Sigmoid colon (tissue), 6 donors: ENCODE measurements at regions not wholly inside any gene's neighbourhood (a gene's known extent, or its start where the extent isn't known, plus 50 kb on each side); places are given as distances from the start of the nearest gene placed in this dataset.

Source experiments
- DNase-seq: peaks from one replicate; pipeline ENCODE4 v3.0.0-alpha.2; 2019
- H3K27ac ChIP-seq, 4 donors: fragments of 200-600 bp; sonication (generic); one replicate each; pipeline ENCODE4 v1.5.1; 2016 to 2019; ENCODE audit warnings: mild to moderate bottlenecking in 1 of 4
- H3K27me3 ChIP-seq, 3 donors: fragments of 200-600 bp; sonication (generic); one replicate each; pipeline ENCODE4 v1.5.1; 2019; ENCODE audit warnings: mild to moderate bottlenecking in 1 of 3
- H3K36me3 ChIP-seq, 4 donors: fragments of 200-600 bp; sonication (generic); one replicate each; pipeline ENCODE4 v1.5.1; 2016 to 2019
- H3K4me1 ChIP-seq, 4 donors: fragments of 200-600 bp; sonication (generic); one replicate each; pipeline ENCODE4 v1.5.1; 2017 to 2019
- H3K4me3 ChIP-seq, 4 donors: fragments of 200-600 bp; sonication (generic); one replicate each; pipeline ENCODE4 v1.5.1; 2017 to 2019; ENCODE audit warnings: mild to moderate bottlenecking in 2 of 4, moderate library complexity in 1 of 4
- H3K9me3 ChIP-seq, 4 donors: fragments of 200-600 bp in 3 of 4; sonication (generic) in 3 of 4; one replicate each; pipeline versions ENCODE4 v1.5.1 to v1.6.1; 2013 to 2019
- EP300 ChIP-seq, 4 donors: sonication (generic); formaldehyde crosslinking; IDR thresholded peaks; one replicate each; pipeline ENCODE4 v1.6.1; 2017; ENCODE audit warnings: antibody characterized with exemption in 4 of 4
- POLR2A ChIP-seq, 2 donors: fragments of 450-650 bp; IDR thresholded peaks; one replicate each; pipeline ENCODE4 v1.6.1; 2016; ENCODE audit warnings: antibody characterized with exemption in 2 of 2, mild to moderate bottlenecking in 2 of 2, moderate library complexity in 2 of 2
- POLR2AphosphoS5 ChIP-seq, 4 donors: sonication (generic); formaldehyde crosslinking; IDR thresholded peaks; one replicate each; pipeline ENCODE4 v1.6.1; 2017; ENCODE audit warnings: antibody characterized with exemption in 4 of 4
- WGBS, 2 donors: extraction: QIAGEN DNeasy Blood & Tissue Kit; methylation state at CpG; one replicate each; pipeline ENCODE4 v1.1.7; 2013; 5-methylcytosine and 5-hydroxymethylcytosine counted together
- intact Hi-C: fragments of 100-400 bp; cut with DNase I; formaldehyde crosslinking; loops from one replicate; pipeline ENCODE4 v1.15.1; 2023
- TF ChIP-seq, protein P1 (sequence below), 4 experiments: fragments of 450-650 bp in 3 of 4; fragments of 200-600 bp in 1 of 4; IDR thresholded peaks; one replicate each; pipeline ENCODE4 v1.5.1; 2016 to 2019; ENCODE audit warnings: antibody characterized with exemption in 4 of 4, mild to moderate bottlenecking in 3 of 4, moderate library complexity in 2 of 4
- donor health status: healthy with polysubstance abuse.
- donor health status: healthy.

DNA sequence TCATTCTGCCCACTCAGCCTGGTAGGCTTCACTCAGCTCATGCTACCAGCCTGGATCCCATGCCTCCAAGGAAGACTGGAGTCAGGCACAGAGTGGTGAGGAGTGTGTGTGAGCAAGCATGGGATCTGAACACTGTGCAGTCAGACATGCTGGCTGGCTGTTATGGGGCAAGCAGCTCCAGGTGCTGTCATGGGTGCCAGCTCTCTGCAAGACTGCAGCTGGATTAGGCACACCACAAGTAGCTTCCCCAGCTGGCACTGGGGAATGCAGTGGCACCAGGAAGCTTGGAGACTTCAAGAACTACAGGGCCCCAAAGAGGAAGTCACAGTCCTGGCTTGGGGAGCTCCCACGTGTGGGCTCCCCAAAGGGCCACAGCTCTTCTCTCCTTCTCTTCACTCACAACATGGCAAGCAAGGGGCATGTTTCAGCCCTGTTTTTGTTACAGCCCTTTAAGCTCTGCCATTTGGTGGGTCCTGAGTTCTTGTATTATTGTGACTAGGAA is 202.5 kb downstream of the VRK1 start:
- intact Hi-C loops, result no loop called here
- Histone ChIP-seq H3K9me3 (no peaks in the 10 kb centered on the region), H3K27ac (no peak overlapping the region), H3K4me3 (no peak overlapping the region), H3K27me3 (no peaks in the 10 kb centered on the region), H3K4me1 (no peaks in the 10 kb centered on the region), H3K36me3 (no peaks in the 10 kb centered on the region)
- no peak for DNase-seq
- WGBS, 2 donors, result 46 to 75% methylated on average over 1 of the region's 1 CpG
- TF ChIP-seq EP300 (IDR thresholded peaks at IDR 0.05) (no peak), POLR2AphosphoS5 (IDR thresholded peaks at IDR 0.05) (no peak), POLR2A (IDR thresholded peaks at IDR 0.05) (no peak)
- TF ChIP-seq, protein P1, sequence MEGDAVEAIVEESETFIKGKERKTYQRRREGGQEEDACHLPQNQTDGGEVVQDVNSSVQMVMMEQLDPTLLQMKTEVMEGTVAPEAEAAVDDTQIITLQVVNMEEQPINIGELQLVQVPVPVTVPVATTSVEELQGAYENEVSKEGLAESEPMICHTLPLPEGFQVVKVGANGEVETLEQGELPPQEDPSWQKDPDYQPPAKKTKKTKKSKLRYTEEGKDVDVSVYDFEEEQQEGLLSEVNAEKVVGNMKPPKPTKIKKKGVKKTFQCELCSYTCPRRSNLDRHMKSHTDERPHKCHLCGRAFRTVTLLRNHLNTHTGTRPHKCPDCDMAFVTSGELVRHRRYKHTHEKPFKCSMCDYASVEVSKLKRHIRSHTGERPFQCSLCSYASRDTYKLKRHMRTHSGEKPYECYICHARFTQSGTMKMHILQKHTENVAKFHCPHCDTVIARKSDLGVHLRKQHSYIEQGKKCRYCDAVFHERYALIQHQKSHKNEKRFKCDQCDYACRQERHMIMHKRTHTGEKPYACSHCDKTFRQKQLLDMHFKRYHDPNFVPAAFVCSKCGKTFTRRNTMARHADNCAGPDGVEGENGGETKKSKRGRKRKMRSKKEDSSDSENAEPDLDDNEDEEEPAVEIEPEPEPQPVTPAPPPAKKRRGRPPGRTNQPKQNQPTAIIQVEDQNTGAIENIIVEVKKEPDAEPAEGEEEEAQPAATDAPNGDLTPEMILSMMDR (IDR thresholded peaks at IDR 0.05), result no peak

DNA sequence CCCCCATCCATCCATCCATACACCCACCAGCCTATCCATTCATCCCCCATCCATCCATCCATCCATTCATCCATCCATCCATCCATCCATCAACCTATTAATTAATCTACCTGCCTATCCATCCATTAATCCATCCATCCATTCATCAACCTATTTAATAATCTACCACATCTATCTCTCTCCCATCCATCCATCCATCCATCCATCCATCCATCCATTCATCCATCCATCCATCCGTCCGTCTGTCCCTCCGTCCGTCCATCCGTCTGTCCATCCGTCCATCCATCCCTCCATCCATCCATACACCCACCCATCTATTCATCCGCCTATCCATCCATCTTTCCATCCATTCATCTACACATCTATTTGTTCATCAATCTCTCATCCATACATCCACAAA is 205.3 kb downstream of the VRK1 start:
- H3K27ac ChIP-seq, result no peak overlapping the region
- intact Hi-C loops, result no loop called here
- H3K4me3 ChIP-seq, result no peak overlapping the region
- no peaks in the 10 kb centered on the region for H3K27me3 ChIP-seq
- H3K36me3 ChIP-seq, result no peaks in the 10 kb centered on the region
- peaks cover 0 to 9% (median 2%) of the 10 kb centered on the region in 4 donors for H3K4me1 ChIP-seq
- WGBS, 2 donors, result 87 to 89% methylated on average over 7 of the region's 7 CpGs
- H3K9me3 ChIP-seq, result no peaks in the 10 kb centered on the region
- TF ChIP-seq EP300 (IDR thresholded peaks at IDR 0.05) (no peak), POLR2A (IDR thresholded peaks at IDR 0.05) (no peak), POLR2AphosphoS5 (IDR thresholded peaks at IDR 0.05) (no peak)
- TF ChIP-seq, protein P1 (IDR thresholded peaks at IDR 0.05), result no peak
- no peak for DNase-seq

DNA sequence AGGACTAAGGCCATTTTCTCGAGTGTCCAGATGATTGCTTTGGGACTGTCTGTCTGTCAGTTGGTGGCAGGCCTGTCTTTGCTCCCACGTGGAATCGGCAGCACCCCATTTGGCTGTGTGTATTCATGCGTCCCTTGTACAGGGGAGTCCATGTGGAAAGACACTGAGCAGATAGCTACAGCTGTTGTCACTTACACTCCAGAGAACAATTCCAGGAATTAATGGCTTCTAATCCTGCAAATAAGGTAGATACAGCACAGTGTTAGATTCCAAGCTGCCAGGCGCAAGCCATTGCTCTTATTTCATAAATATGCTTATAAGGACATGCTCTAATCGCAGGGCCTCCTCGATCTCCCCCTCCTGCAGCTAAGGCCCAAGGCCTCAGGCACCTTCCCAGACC is 208.8 kb downstream of the VRK1 start:
- no peak for TF ChIP-seq POLR2A (IDR thresholded peaks at IDR 0.05)
- no peak for TF ChIP-seq EP300 (IDR thresholded peaks at IDR 0.05)
- no peak for TF ChIP-seq POLR2AphosphoS5 (IDR thresholded peaks at IDR 0.05)
- TF ChIP-seq, protein P1 (IDR thresholded peaks at IDR 0.05), result no peak
- no peaks in the 10 kb centered on the region for H3K36me3 ChIP-seq
- intact Hi-C loops, result no loop called here
- DNase-seq, result no peak
- H3K4me3 ChIP-seq, result no peak overlapping the region
- no peak overlapping the region for H3K27ac ChIP-seq
- 84% methylated on average over 7 of the region's 7 CpGs for WGBS, 2 donors
- H3K4me1 ChIP-seq, result peaks cover 0 to 9% (median 2%) of the 10 kb centered on the region in 4 donors
- no peaks in the 10 kb centered on the region for H3K9me3 ChIP-seq
- no peaks in the 10 kb centered on the region for H3K27me3 ChIP-seq

DNA sequence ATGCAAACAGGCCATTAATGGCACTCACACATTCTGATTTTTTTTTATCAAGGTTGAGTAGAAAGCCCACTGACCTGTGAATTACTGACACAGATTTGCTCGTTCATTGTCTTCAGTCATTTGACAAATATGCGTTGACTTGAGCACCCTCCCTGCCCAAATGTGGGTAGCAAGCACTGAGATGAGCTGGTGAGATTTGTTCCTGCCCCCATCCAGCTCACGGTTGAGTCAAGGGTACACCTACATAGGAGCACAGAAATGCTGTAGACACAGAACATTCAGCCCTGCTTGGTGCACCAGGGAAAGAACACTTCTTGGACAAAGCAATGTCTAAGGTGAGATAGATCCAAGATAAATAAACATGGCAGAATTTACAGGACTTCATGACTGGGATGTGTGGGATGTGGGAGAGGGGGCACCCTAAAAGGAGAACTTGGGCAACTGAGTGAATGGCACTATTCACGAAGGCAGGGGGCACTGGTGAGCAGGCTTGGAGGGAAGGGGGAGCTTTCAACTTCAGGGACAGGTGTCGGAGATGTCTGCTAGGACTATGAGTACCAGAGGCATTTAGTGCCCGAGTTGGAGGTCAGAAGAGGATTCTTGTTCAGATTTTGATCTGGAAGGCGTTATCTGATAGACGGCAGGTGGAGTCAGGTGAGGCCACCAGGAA is 213.4 kb downstream of the VRK1 start:
- WGBS, 2 donors, result 58 to 60% methylated on average over 8 of the region's 8 CpGs
- Histone ChIP-seq H3K27ac (no peak overlapping the region), H3K9me3 (no peaks in the 10 kb centered on the region), H3K4me1 (peaks cover 0 to 9% (median 2%) of the 10 kb centered on the region in 4 donors), H3K4me3 (no peak overlapping the region), H3K27me3 (no peaks in the 10 kb centered on the region), H3K36me3 (no peaks in the 10 kb centered on the region)
- DNase-seq, result no peak
- TF ChIP-seq POLR2A (IDR thresholded peaks at IDR 0.05) (no peak), EP300 (IDR thresholded peaks at IDR 0.05) (no peak), POLR2AphosphoS5 (IDR thresholded peaks at IDR 0.05) (no peak)
- TF ChIP-seq, protein P1 (IDR thresholded peaks at IDR 0.05), result no peak
- intact Hi-C loops, result no loop called here

DNA sequence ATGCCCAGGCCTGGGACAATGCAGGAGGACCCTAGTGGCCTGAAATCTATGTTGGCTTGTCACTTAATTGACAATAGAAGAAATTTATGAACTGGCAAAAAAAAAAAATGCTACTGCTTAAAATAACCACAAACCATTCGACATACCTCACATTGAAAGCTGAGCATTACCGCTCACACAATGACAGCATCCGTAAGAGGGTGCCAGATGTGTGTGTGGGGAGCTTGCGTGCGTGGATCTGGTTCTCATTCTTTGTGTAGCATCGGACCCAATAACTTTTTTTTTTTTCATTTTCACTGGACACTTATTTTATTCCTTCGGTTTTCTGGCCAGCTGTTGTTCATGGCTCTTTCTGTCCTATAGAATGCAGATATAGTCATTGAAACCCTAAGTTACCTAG is 216.7 kb downstream of the VRK1 start:
- Histone ChIP-seq H3K9me3 (no peaks in the 10 kb centered on the region), H3K4me1 (no peaks in the 10 kb centered on the region), H3K27me3 (no peaks in the 10 kb centered on the region), H3K4me3 (no peak overlapping the region), H3K27ac (no peak overlapping the region), H3K36me3 (no peaks in the 10 kb centered on the region)
- TF ChIP-seq, protein P1 (IDR thresholded peaks at IDR 0.05), result no peak
- TF ChIP-seq POLR2AphosphoS5 (IDR thresholded peaks at IDR 0.05) (no peak), POLR2A (IDR thresholded peaks at IDR 0.05) (no peak), EP300 (IDR thresholded peaks at IDR 0.05) (no peak)
- intact Hi-C loops, result no loop called here
- no peak for DNase-seq
- 87 to 89% methylated on average over 7 of the region's 7 CpGs for WGBS, 2 donors
